ENCODE measurements at regions not wholly inside any gene's neighbourhood (a gene's known extent, or its start where the extent isn't known, plus 50 kb on each side); places are given as distances from the start of the nearest gene placed in this dataset.

DNA sequence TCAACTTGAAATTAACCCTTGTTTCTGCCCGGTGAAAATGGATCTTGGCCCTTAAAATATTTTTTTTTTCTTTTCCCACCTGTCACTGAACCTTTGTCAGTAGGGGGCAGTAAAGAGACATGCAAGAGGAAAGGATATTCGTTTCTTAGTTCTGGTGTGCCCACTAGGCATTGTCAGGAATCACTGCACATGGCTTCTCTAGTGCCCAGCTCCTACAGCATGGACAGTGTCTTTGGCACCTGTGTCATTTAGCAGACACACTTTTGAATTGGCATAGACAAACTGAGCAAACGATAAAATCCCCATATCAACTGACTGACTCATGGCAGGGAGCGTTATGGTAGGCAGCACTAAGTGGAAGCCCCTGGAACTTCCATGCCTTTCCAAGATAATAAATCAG is 1048.1 kb downstream of the BRINP3 start:
- CTCF ChIA-PET (ENCODE audit: unreplicated experiment): no interaction called here
- TF ChIP-seq, protein P1, sequence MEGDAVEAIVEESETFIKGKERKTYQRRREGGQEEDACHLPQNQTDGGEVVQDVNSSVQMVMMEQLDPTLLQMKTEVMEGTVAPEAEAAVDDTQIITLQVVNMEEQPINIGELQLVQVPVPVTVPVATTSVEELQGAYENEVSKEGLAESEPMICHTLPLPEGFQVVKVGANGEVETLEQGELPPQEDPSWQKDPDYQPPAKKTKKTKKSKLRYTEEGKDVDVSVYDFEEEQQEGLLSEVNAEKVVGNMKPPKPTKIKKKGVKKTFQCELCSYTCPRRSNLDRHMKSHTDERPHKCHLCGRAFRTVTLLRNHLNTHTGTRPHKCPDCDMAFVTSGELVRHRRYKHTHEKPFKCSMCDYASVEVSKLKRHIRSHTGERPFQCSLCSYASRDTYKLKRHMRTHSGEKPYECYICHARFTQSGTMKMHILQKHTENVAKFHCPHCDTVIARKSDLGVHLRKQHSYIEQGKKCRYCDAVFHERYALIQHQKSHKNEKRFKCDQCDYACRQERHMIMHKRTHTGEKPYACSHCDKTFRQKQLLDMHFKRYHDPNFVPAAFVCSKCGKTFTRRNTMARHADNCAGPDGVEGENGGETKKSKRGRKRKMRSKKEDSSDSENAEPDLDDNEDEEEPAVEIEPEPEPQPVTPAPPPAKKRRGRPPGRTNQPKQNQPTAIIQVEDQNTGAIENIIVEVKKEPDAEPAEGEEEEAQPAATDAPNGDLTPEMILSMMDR (conservative IDR thresholded peaks at IDR 0.05; ENCODE audit: low read length): peak; percentile 81
- no peak for TF ChIP-seq EZH2phosphoT487 (IDR thresholded peaks at IDR 0.05; ENCODE audit: borderline replicate concordance, low read depth, low read length)
- H4K20me1 ChIP-seq (ENCODE audit: insufficient read depth, low read length): no peaks in the 10 kb centered on the region
- no peaks in the 10 kb centered on the region for H3K79me2 ChIP-seq (ENCODE audit: insufficient read depth, low read depth, low read length)
- H2AFZ ChIP-seq (ENCODE audit: low read length): no peak overlapping the region
- DNase-seq (ENCODE audit: low spot score): peak; percentile 45
- H3K4me1 ChIP-seq (ENCODE audit: insufficient read depth, low read length, poor library complexity, severe bottlenecking): no peaks in the 10 kb centered on the region
- no peaks in the 10 kb centered on the region for H3K36me3 ChIP-seq (ENCODE audit: insufficient read depth, low read length)
- POLR2A ChIA-PET: interaction anchor here (1.2 kb wide), 1 partner anchor 20 kb away, joined by 3 read pairs; no protein-coding TSS in a partner anchor
- H3K4me3 ChIP-seq (ENCODE audit: low read depth, low read length, poor library complexity, severe bottlenecking): no peak overlapping the region
- H3K4me2 ChIP-seq (ENCODE audit: low read length): no peak overlapping the region
- BruUV-seq (replicated peaks): no TSS peak
- H3K9me2 ChIP-seq (ENCODE audit: insufficient read depth, low read length): no peaks in the 10 kb centered on the region
- no peaks in the 10 kb centered on the region for H3K9me3 ChIP-seq (ENCODE audit: low read length)
- H3K27ac ChIP-seq (ENCODE audit: low read depth, low read length, poor library complexity, severe bottlenecking): no peak overlapping the region
- intact Hi-C loops (cut with micrococcal nuclease; ENCODE audit: unreplicated experiment): no loop called here

GRCh38 chr1:189431447-189431846 is 1046.2 kb downstream of the BRINP3 start:
- Histone ChIP-seq H3K36me3 (ENCODE audit: insufficient read depth, low read length) (no peaks in the 10 kb centered on the region), H3K9me2 (ENCODE audit: insufficient read depth, low read length) (no peaks in the 10 kb centered on the region), H3K79me2 (ENCODE audit: insufficient read depth, low read depth, low read length) (no peaks in the 10 kb centered on the region), H2AFZ (ENCODE audit: low read length) (no peak overlapping the region), H3K27ac (ENCODE audit: low read depth, low read length, poor library complexity, severe bottlenecking) (no peak overlapping the region), H3K4me1 (ENCODE audit: insufficient read depth, low read length, poor library complexity, severe bottlenecking) (no peaks in the 10 kb centered on the region), H4K20me1 (ENCODE audit: insufficient read depth, low read length) (no peaks in the 10 kb centered on the region), H3K4me3 (ENCODE audit: low read depth, low read length, poor library complexity, severe bottlenecking) (no peak overlapping the region), H3K4me2 (ENCODE audit: low read length) (no peak overlapping the region), H3K9me3 (ENCODE audit: low read length) (no peaks in the 10 kb centered on the region)
- intact Hi-C loops (cut with micrococcal nuclease; ENCODE audit: unreplicated experiment): no loop called here
- TF ChIP-seq EZH2phosphoT487 (IDR thresholded peaks at IDR 0.05; ENCODE audit: borderline replicate concordance, low read depth, low read length): no peak
- TF ChIP-seq, protein P1 (conservative IDR thresholded peaks at IDR 0.05; ENCODE audit: low read length): no peak
- no TSS peak for BruUV-seq (replicated peaks)
- no peak for DNase-seq (ENCODE audit: low spot score)
- ChIA-PET POLR2A (no interaction called here), CTCF (ENCODE audit: unreplicated experiment) (no interaction called here)

- no peak overlapping the region for H3K4me3 ChIP-seq (ENCODE audit: low read depth, low read length, poor library complexity, severe bottlenecking)
- ChIA-PET POLR2A (no interaction called here), CTCF (ENCODE audit: unreplicated experiment) (no interaction called here)
- H3K79me2 ChIP-seq (ENCODE audit: insufficient read depth, low read depth, low read length): no peaks in the 10 kb centered on the region
- no peaks in the 10 kb centered on the region for H3K9me3 ChIP-seq (ENCODE audit: low read length)
- no peaks in the 10 kb centered on the region for H3K9me2 ChIP-seq (ENCODE audit: insufficient read depth, low read length)
- intact Hi-C loops (cut with micrococcal nuclease; ENCODE audit: unreplicated experiment): no loop called here
- no peak overlapping the region for H3K27ac ChIP-seq (ENCODE audit: low read depth, low read length, poor library complexity, severe bottlenecking)
- H4K20me1 ChIP-seq (ENCODE audit: insufficient read depth, low read length): no peaks in the 10 kb centered on the region
- no TSS peak for BruUV-seq (replicated peaks)
- DNase-seq (ENCODE audit: low spot score): no peak
- no peak for TF ChIP-seq EZH2phosphoT487 (IDR thresholded peaks at IDR 0.05; ENCODE audit: borderline replicate concordance, low read depth, low read length)
- TF ChIP-seq, protein P1 (conservative IDR thresholded peaks at IDR 0.05; ENCODE audit: low read length): no peak
- H3K4me1 ChIP-seq (ENCODE audit: insufficient read depth, low read length, poor library complexity, severe bottlenecking): no peaks in the 10 kb centered on the region
- no peak overlapping the region for H2AFZ ChIP-seq (ENCODE audit: low read length)
- no peak overlapping the region for H3K4me2 ChIP-seq (ENCODE audit: low read length)
- H3K36me3 ChIP-seq (ENCODE audit: insufficient read depth, low read length): no peaks in the 10 kb centered on the region
Observed at GRCh38 chr1:189432753-189433152, 1044.9 kb downstream of the BRINP3 start.

Measured in OCI-LY7 (cell line).